HEK293 (cell line): ENCODE measurements at regions not wholly inside any gene's neighbourhood (a gene's known extent, or its start where the extent isn't known, plus 50 kb on each side); places are given as distances from the start of the nearest gene placed in this dataset.

ENCODE experiments used
- CTCF ChIA-PET: fragments of 350-600 bp; formaldehyde crosslinking; extraction: SDS; loops from one replicate; lab custom pipeline; 2021; ENCODE audit warnings: antibody characterized with exemption; lab: Yijun Ruan, JAX
- POLR2A ChIA-PET: fragments of 300-600 bp; formaldehyde crosslinking; extraction: SDS; loops from one replicate; lab custom pipeline; 2020; ENCODE audit warnings: antibody characterized with exemption, inconsistent platforms; lab: Yijun Ruan, JAX
- H3K27ac ChIP-seq: fragments of 200-500 bp; sonication (Bioruptor generic); 2 replicates; pipeline ENCODE4 v1.5.1; 2014; ENCODE audit warnings: low read depth, low read length, control low read depth, inconsistent platforms; ENCODE audit errors: extremely low read depth
- H3K36me3 ChIP-seq, 2 experiments: fragments of 200-500 bp in 1 of 2; sonication (Bioruptor generic) in 1 of 2; 1 replicate in 1 of 2; 2 replicates in 1 of 2; pipeline ENCODE4 v1.5.1; 2014 to 2017; ENCODE audit warnings: inconsistent platforms in 2 of 2, low read length in 2 of 2; ENCODE audit not compliant: control insufficient read depth in 2 of 2, insufficient read depth in 1 of 2
- H3K4me1 ChIP-seq: fragments of 200-500 bp; sonication (Bioruptor generic); 2 replicates; pipeline ENCODE4 v1.5.1; 2014; ENCODE audit warnings: mild to moderate bottlenecking, low read length, inconsistent platforms; ENCODE audit not compliant: control insufficient read depth, insufficient read depth
- H3K4me3 ChIP-seq: 2 replicates; pipeline ENCODE4 v1.5.1; 2011; ENCODE audit warnings: low read depth, mild to moderate bottlenecking, control low read depth, low read length, moderate library complexity
- H3K9me3 ChIP-seq: fragments of 200-500 bp; sonication (Bioruptor generic); 2 replicates; pipeline ENCODE4 v1.5.1; 2014; ENCODE audit warnings: low read depth, low read length, inconsistent platforms; ENCODE audit not compliant: control insufficient read depth, insufficient read depth
- GLI4 ChIP-seq: fragments of 450-650 bp; formaldehyde crosslinking; IDR thresholded peaks from 2 replicates; pipeline ENCODE4 v1.5.1; 2016; ENCODE audit warnings: missing biosample characterization, missing genetic modification characterization
- HOXC10 ChIP-seq: sonication (generic); formaldehyde crosslinking; IDR thresholded peaks from 2 replicates; pipeline ENCODE4 v1.8.1; 2023; ENCODE audit warnings: mild to moderate bottlenecking, missing genetic modification reagents
- KLF7 ChIP-seq: fragments of 450-650 bp; formaldehyde crosslinking; IDR thresholded peaks from 2 replicates; pipeline ENCODE4 v1.5.1; 2016; ENCODE audit warnings: missing biosample characterization, missing genetic modification characterization, borderline replicate concordance
- KLF8 ChIP-seq: fragments of 450-650 bp; formaldehyde crosslinking; IDR thresholded peaks from 2 replicates; pipeline ENCODE4 v1.5.1; 2016; ENCODE audit warnings: missing biosample characterization, missing genetic modification characterization
- OSR2 ChIP-seq: fragments of 450-650 bp; formaldehyde crosslinking; IDR thresholded peaks from 2 replicates; pipeline ENCODE4 v1.5.1; 2016; ENCODE audit warnings: missing biosample characterization, missing genetic modification characterization
- PRDM6 ChIP-seq: fragments of 450-650 bp; formaldehyde crosslinking; IDR thresholded peaks from 2 replicates; pipeline ENCODE4 v1.5.1; 2017; ENCODE audit warnings: missing biosample characterization, missing genetic modification characterization
- ZBTB7A ChIP-seq: fragments of 450-650 bp; formaldehyde crosslinking; IDR thresholded peaks from 2 replicates; pipeline ENCODE4 v1.5.1; 2016; ENCODE audit warnings: low read depth, missing biosample characterization, missing genetic modification characterization
- ZNF114 ChIP-seq: fragments of 450-650 bp; formaldehyde crosslinking; IDR thresholded peaks from 2 replicates; pipeline ENCODE4 v1.5.0; 2017; ENCODE audit warnings: missing biosample characterization, missing genetic modification characterization
- ZNF175 ChIP-seq: fragments of 450-650 bp; formaldehyde crosslinking; IDR thresholded peaks from 2 replicates; pipeline ENCODE4 v1.5.1; 2016; ENCODE audit warnings: missing biosample characterization, missing genetic modification characterization
- ZNF214 ChIP-seq: fragments of 450-650 bp; formaldehyde crosslinking; IDR thresholded peaks from 2 replicates; pipeline ENCODE4 v1.5.1; 2017; ENCODE audit warnings: missing biosample characterization, mild to moderate bottlenecking, missing genetic modification characterization, borderline replicate concordance
- ZNF239 ChIP-seq: fragments of 450-650 bp; formaldehyde crosslinking; IDR thresholded peaks from 2 replicates; pipeline ENCODE4 v1.5.1; 2016; ENCODE audit warnings: missing biosample characterization, missing genetic modification characterization
- ZNF24 ChIP-seq: fragments of 450-650 bp; formaldehyde crosslinking; IDR thresholded peaks from 2 replicates; pipeline ENCODE4 v1.5.1; 2016; ENCODE audit warnings: missing biosample characterization, missing genetic modification characterization
- ZNF248 ChIP-seq: fragments of 450-650 bp; formaldehyde crosslinking; IDR thresholded peaks from 2 replicates; pipeline ENCODE4 v1.5.1; 2017; ENCODE audit warnings: missing biosample characterization, missing genetic modification characterization
- ZNF280C ChIP-seq: fragments of 450-650 bp; formaldehyde crosslinking; IDR thresholded peaks from 2 replicates; pipeline ENCODE4 v1.5.1; 2016; ENCODE audit warnings: missing biosample characterization, missing genetic modification characterization
- ZNF354C ChIP-seq: fragments of 450-650 bp; formaldehyde crosslinking; IDR thresholded peaks from 2 replicates; pipeline ENCODE4 v1.5.1; 2016; ENCODE audit warnings: missing biosample characterization, missing genetic modification characterization, low read depth, borderline replicate concordance
- ZNF362 ChIP-seq: fragments of 450-650 bp; formaldehyde crosslinking; IDR thresholded peaks from 2 replicates; pipeline ENCODE4 v1.5.1; 2016; ENCODE audit warnings: missing biosample characterization, missing genetic modification characterization
- ZNF398 ChIP-seq: fragments of 450-650 bp; formaldehyde crosslinking; IDR thresholded peaks from 2 replicates; pipeline ENCODE4 v1.5.1; 2017; ENCODE audit warnings: missing biosample characterization, missing genetic modification characterization
- ZNF404 ChIP-seq: fragments of 450-650 bp; formaldehyde crosslinking; IDR thresholded peaks from 2 replicates; pipeline ENCODE4 v1.5.1; 2017; ENCODE audit warnings: missing biosample characterization, missing genetic modification characterization
- ZNF426 ChIP-seq: fragments of 450-650 bp; formaldehyde crosslinking; IDR thresholded peaks from 2 replicates; pipeline ENCODE4 v1.5.1; 2017; ENCODE audit warnings: missing biosample characterization, missing genetic modification characterization, mild to moderate bottlenecking, inconsistent platforms, moderate library complexity
- ZNF521 ChIP-seq: fragments of 450-650 bp; formaldehyde crosslinking; IDR thresholded peaks from 2 replicates; pipeline ENCODE4 v1.5.1; 2017; ENCODE audit warnings: missing biosample characterization, mild to moderate bottlenecking, missing genetic modification characterization
- ZNF544 ChIP-seq: fragments of 450-650 bp; formaldehyde crosslinking; IDR thresholded peaks from 2 replicates; pipeline ENCODE4 v1.5.0; 2017; ENCODE audit warnings: missing biosample characterization, missing genetic modification characterization
- ZNF645 ChIP-seq: fragments of 450-650 bp; formaldehyde crosslinking; IDR thresholded peaks from 2 replicates; pipeline ENCODE4; 2016; ENCODE audit warnings: missing biosample characterization, missing genetic modification characterization
- ZNF837 ChIP-seq: fragments of 450-650 bp; formaldehyde crosslinking; IDR thresholded peaks from 2 replicates; pipeline ENCODE4 v1.5.1; 2016; ENCODE audit warnings: missing biosample characterization, missing genetic modification characterization
- ZSCAN23 ChIP-seq: fragments of 450-650 bp; formaldehyde crosslinking; IDR thresholded peaks from 2 replicates; pipeline ENCODE4 v1.5.1; 2016; ENCODE audit warnings: missing biosample characterization, missing genetic modification characterization
- ZSCAN30 ChIP-seq: fragments of 450-650 bp; IDR thresholded peaks from 2 replicates; pipeline ENCODE4 v1.5.1; 2018; ENCODE audit warnings: missing biosample characterization, mild to moderate bottlenecking, missing genetic modification characterization, moderate library complexity

GRCh38 chr14:71395151-71395604, 487.9 kb downstream of the PCNX1 start (continued):
- TF ChIP-seq GLI4 (tag by site-specific recombination): no peak
- TF ChIP-seq ZNF521: no peak
- TF ChIP-seq ZNF354C (tag by site-specific recombination): no peak
- TF ChIP-seq ZNF645 (tag by site-specific recombination): no peak
- no peak for TF ChIP-seq ZNF837 (tag by site-specific recombination)
- no peak for TF ChIP-seq ZNF544

- H3K4me3 ChIP-seq: no peak overlapping the region
- ChIA-PET CTCF (interaction anchor here (0.6 kb wide), 1 partner anchor 165 kb away, joined by 3 read pairs; no protein-coding TSS in a partner anchor), POLR2A (no interaction called here)
- no peak for TF ChIP-seq ZNF248 (tag by site-specific recombination)
- TF ChIP-seq KLF7 (tag by site-specific recombination): no peak
- TF ChIP-seq ZNF426 (tag by site-specific recombination): no peak
- TF ChIP-seq OSR2: no peak
- TF ChIP-seq HOXC10: no peak
- no peak for TF ChIP-seq ZBTB7A (tag by site-specific recombination)
- TF ChIP-seq ZNF114 (tag by site-specific recombination): no peak
- no peak for TF ChIP-seq ZNF404 (tag by site-specific recombination)
- no peak for TF ChIP-seq ZNF398 (tag by site-specific recombination)
- no peaks in the 10 kb centered on the region for H3K9me3 ChIP-seq
- no peaks in the 10 kb centered on the region; the same call in 1 of the 2 replicates for H3K4me1 ChIP-seq
- H3K27ac ChIP-seq: no peak overlapping the region
- H3K36me3 ChIP-seq: no peaks in the 10 kb centered on the region
Measured at GRCh38 chr14:71395636-71396035, 488.4 kb downstream of the PCNX1 start.

- no peaks in the 10 kb centered on the region; the same call in none of the 2 replicates for H3K4me1 ChIP-seq
- H3K4me3 ChIP-seq: no peak overlapping the region
- ChIA-PET CTCF (interaction anchor here (0.6 kb wide), 1 partner anchor 165 kb away, joined by 3 read pairs; no protein-coding TSS in a partner anchor), POLR2A (no interaction called here)
- H3K36me3 ChIP-seq: no peaks in the 10 kb centered on the region
- H3K27ac ChIP-seq: no peak overlapping the region
- no peaks in the 10 kb centered on the region for H3K9me3 ChIP-seq
- TF ChIP-seq ZSCAN30 (no peak), KLF8 (tag by site-specific recombination) (no peak), ZNF214 (no peak), ZNF280C (tag by site-specific recombination) (no peak), ZSCAN23 (no peak), ZNF24 (tag by site-specific recombination) (no peak), ZNF175 (tag by site-specific recombination) (no peak), ZNF362 (tag by site-specific recombination) (no peak), ZNF239 (tag by site-specific recombination) (no peak), PRDM6 (tag by site-specific recombination) (no peak)
Measured at GRCh38 chr14:71396050-71396677, 488.9 kb downstream of the PCNX1 start.
